ENCODE measurements at regions not wholly inside any gene's neighbourhood (a gene's known extent, or its start where the extent isn't known, plus 50 kb on each side); places are given as distances from the start of the nearest gene placed in this dataset.

DNA sequence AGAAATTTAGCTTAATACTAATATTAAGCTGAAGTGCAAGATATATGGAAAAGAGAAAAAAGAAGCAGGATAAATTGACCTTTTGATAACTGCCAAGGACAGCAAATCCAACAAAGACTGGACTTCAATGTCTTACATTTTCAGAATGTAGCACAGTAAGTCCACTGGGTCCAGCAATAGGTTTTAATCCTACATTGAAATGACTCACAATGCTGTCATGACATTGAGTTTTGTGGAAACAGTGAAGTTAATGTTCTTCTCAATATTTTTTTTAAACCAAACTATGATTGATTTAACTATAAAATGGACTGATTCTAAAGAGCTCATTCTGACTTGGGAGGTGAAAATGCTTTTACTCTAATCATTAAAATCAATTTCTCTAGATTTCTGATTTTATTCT is 166.6 kb upstream of the ZNF717 start:
- no peak for TF ChIP-seq EP300 (IDR thresholded peaks at IDR 0.05)
- TF ChIP-seq POLR2AphosphoS5 (IDR thresholded peaks at IDR 0.05), result no peak
